NCI-H2227 (cell line): ENCODE measurements at regions not wholly inside any gene's neighbourhood (a gene's known extent, or its start where the extent isn't known, plus 50 kb on each side); places are given as distances from the start of the nearest gene placed in this dataset.
"Not testable (repeated sequence)": the region's sequence is repeated elsewhere in the genome, so short reads cannot be mapped to it uniquely, and the experiment has no call there.

ENCODE experiments used
- DNase-seq: peaks from one replicate; lab custom pipeline; 2025; ENCODE audit not compliant: unreplicated experiment; lab: John Stamatoyannopoulos, UW

- no peak for DNase-seq
These were observed 92.5 kb upstream of the ZNF366 start for GRCh38 chr5:72599519-72600370.

DNA sequence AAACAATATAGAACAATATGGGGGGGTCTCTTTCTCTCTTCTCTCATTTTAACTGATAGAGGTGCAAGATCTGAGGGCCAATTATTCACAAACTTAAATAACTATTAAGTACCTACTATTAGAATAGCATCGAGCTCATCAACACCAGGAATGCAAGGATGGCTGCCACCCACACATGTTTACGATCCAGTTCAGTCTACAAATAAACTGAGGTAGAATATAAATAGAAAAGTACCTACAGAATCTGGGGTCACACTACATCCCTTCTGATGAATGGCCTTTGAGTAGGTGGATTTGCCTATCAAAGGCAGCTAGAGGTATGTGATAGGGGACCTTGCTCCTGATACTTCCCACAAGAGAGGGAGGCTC lies 91.8 kb upstream of the ZNF366 start:
- DNase-seq: no peak

GRCh38 chr5:72598401-72599064 lies 91.3 kb upstream of the ZNF366 start:
- DNase-seq: no peak

DNA sequence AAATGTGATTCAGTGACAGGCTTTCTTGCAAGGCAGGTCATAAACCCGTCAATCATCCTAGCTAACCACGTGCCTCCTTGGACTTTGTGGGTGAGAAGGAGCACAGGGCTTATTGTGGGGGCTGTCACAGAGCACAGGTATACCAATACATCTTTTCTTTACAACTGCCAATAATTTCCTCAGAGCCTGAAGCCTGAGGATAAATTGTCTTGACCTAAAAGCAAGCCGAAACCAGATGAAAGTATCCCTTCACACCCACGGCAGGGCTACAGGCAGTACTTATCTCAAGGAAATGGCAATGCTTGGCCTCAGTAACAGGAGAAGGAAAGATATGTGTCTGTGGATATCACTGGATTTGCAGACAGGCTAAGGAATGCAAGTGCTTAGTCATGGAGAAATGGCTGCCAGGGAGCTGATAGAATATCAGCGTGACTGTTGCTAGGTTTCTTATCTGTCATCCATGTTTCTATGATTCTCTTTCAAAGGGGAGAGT lies 90.3 kb upstream of the ZNF366 start:
- DNase-seq: no peak

GRCh38 chr5:72596956-72597355 lies 89.7 kb upstream of the ZNF366 start:
- DNase-seq: no peak

- DNase-seq: no peak
These were observed 81.4 kb upstream of the ZNF366 start for GRCh38 chr5:72588640-72589039.

DNA sequence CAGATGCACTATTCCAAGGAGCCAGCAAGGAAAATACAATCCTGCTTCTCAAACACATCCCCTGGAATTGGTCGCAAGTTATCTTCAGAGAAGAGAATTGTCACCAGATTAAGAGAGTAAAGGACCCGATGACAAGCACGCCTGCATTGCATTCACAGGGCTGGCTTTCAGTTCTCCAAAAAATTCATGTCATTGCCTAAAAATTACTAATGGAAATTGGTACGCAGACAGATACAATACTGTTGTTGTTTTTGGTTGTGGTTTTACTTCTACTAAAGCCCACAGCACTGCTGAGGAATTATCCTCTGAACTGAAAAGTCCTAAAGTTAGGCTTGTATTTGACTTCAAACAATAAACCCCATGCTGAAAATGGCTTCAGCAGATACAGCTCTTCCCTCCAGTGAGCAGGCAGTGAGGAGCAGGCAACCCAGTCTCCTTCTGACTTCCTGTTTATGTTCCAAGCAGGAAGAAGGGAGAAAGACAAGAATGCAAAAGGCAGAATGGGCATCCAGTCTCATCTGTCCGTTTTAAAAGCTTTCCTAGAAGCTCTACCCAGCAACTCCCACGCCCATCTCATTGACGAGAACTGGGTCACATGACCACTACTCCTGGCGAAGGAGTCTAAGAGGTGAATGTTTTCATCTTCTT lies 80.6 kb upstream of the ZNF366 start:
- DNase-seq: no peak

DNA sequence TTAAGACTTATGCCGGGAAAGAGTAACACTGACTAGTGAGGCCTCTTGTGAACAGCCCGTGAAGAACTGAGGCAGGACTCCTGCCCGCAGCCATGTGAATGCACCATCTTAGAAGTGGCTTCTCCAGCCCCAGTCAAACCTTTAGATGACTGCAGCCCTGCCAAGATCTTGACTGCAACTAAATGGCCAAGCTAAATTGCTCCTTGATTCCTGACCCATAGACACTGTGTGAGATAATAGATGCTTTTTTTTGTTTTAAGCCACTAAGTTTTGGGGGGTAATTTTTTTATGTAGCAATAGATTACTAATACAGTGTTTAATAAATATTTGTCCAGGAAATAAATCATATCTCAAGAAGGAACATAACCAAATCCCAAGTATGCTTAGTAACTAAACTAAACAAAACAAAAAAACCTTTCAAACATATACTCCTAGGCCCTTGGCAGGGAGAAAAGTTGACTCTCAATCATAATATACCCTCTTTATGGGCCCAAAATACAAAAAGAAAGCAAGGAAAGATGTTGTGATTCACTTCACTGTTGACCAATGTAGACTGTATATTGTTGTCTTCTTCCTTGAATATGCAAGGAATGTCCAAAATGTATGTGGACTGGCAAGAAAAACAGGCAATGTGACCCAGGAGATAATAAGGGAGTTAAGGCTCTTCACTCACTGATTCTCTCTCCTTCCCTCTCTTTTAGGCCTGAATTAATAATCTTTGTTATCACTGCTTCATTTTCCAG lies 79.7 kb upstream of the ZNF366 start:
- no peak for DNase-seq

- no peak for DNase-seq
These were observed 77.3 kb upstream of the ZNF366 start for GRCh38 chr5:72584466-72584865.

DNA sequence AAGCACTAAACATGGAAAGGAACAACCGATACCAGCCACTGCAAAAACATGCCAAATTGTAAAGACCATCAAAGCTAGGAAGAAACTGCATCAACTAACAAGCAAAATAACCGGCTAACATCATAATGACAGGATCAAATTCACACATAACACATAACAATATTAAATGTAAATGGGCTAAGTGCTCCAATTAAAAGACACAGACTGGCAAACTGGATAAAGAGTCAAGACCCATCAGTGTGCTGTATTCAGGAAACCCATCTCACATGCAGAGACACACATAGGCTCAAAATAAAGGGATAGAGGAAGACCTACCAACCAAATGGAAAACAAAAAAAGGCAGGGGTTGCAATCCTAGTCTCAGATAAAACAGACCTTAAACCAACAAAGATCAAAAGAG lies 72.1 kb upstream of the ZNF366 start:
- not testable (repeated sequence) for DNase-seq

DNA sequence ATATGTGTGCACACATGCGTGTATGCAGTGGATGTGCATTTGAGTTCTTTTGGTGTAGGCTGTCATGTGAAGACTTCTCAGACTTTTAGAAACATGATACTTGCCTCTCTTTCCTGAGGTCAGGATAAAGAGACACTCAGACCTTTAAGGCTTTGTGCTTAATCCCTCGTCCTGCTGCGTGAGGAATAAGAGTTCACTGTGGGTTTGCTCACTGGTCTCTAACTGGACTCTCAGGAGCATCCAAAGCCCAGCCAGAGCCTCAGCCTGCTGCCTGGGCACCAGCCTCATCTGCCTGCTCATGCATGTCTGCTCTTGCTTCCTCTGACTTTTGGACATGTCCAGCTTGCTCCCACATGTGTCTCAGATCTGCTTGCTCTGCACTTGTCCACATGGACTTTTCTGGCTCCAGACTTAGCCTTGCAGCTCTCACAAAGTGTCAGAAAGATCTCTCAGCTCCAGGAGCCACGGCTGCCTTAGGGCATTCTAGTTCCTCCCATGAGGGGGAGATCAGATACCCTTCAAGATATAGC lies 65.1 kb upstream of the ZNF366 start:
- no peak for DNase-seq

GRCh38 chr5:72569408-72569944 lies 62.3 kb upstream of the ZNF366 start:
- no peak for DNase-seq

GRCh38 chr5:72566746-72567145 lies 59.5 kb upstream of the ZNF366 start:
- DNase-seq: no peak

DNA sequence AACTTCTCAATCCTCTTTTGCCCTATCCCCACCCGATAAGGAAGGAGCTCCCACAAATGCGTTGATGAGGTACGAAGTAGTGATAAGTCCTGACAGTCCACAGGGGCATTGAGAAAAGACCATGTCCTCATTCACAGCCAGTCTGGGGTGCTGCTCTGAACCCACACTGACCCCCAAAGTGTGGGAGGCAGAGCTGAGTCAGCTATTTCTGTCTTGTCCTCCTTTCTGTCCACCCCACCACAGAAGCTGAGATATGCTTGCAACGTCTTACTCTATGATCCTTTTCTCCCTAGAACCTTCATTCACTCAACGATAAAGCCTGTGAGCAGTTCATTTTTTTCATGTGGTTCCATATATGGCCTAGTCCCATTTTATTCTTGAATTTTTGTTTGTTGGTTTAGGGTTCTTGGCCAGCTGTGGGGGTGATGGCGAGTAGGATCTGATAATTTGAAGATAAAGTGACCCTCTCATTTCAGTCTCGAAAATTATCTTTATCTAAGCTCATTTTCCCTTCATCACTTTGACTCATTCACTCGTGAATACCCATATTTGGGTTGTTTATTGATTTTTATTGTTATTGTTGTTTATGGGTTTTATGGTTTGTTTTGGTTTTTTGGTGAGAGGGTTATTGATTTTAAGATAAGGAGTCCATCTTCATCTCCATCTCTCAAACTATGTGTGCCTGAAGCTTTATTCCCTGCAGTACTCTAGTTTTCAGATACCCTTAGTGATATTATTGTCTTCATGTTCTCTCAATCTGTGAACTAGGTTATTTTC lies 58.5 kb upstream of the ZNF366 start:
- no peak for DNase-seq

DNA sequence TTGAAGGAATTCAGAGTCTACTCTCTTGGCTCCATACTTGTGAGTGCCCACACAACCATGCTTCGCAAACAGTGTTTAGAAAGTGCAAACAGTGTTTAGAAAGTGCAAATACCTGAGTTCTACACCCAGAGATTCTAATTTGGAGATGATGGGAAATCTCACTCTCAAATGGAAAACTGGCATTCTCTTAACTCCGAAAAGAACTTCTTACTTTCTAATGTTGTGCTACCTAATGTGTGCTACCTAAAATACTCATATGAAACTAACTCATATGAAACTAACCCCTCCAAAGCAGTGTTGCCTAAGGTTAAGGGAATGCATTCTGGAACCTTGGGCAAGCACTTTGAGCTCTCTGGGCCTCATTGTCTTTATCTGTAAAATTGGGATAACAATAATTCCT lies 55.5 kb upstream of the ZNF366 start:
- DNase-seq: no peak

- DNase-seq: no peak
These were observed 54.1 kb upstream of the ZNF366 start for GRCh38 chr5:72561148-72561972.

DNA sequence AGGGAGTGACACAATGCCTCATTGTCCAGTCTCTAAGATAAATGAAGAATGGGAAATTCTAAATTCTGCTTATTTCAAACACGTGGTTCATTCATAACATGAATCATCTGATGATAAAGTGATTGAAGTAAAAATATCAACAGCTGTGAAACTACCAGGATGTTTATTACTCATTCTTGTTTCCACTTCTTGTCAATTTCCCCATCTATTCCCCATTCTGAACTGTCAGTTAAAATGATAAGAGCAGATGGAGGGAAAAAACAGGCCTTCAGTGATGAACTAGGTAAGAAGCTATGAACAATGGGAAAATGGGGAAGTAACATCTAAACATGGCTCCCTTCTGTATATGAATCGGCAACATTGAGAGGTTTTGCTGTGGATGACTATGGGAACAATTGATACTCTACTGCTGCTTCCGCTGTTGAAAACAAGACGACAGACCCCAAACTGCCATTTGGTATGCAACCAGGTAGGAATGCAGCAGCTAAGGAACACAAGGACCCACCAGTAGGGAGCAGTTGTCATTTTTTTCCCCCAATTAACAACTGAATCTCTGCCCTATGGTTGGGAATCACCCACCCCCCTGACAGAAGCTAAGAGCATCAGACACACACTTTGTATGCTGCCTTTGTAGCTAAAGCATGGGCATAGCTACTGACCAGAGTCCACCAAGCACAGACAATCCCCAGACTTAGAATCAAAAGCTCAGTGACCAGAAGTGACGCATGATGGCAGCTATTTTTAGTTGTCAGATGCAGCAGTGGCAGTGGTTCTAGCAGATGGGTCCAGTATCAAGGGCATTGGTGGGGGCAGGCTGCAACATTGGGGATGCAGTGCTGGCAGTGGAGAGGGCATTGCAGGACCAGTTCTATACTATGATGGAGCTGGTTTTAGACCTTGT lies 52.9 kb upstream of the ZNF366 start:
- no peak for DNase-seq

GRCh38 chr5:72558383-72558782 lies 51.2 kb upstream of the ZNF366 start:
- DNase-seq: no peak
